OCI-LY3 (cell line): ENCODE measurements at regions not wholly inside any gene's neighbourhood (a gene's known extent, or its start where the extent isn't known, plus 50 kb on each side); places are given as distances from the start of the nearest gene placed in this dataset.

ENCODE experiments used
- H2AFZ ChIP-seq: fragments of 200-600, 300-600 bp; shearing (Covaris generic); 2 replicates; pipeline ENCODE4 v1.6.0; 2014; ENCODE audit warnings: antibody characterized with exemption, low read depth, low read length
- H3K27ac ChIP-seq: fragments of 200-600, 300-600 bp; sonication (generic); 2 replicates; pipeline ENCODE4 v1.5.1; 2014; ENCODE audit warnings: mild to moderate bottlenecking, low read length, moderate library complexity, mixed read lengths
- H3K27me3 ChIP-seq: fragments of 200-600, 300-600 bp; sonication (generic); 2 replicates; pipeline ENCODE4 v1.6.1; 2014; ENCODE audit warnings: low read depth, low read length, mixed read lengths
- H3K36me3 ChIP-seq: fragments of 200-600, 300-600 bp; sonication (generic); replicated peaks from 2 replicates; pipeline ENCODE3; 2014; ENCODE audit warnings: low read depth, low read length, mixed read lengths
- H3K4me1 ChIP-seq: fragments of 300-600, 200-600 bp; sonication (generic); 2 replicates; pipeline ENCODE4 v1.6.1; 2014; ENCODE audit warnings: low read length, mixed read lengths
- H3K4me2 ChIP-seq: fragments of 200-600, 300-600 bp; sonication (generic); 2 replicates; pipeline ENCODE4 v1.6.1; 2014; ENCODE audit warnings: low read length, mixed read lengths
- H3K4me3 ChIP-seq: fragments of 300-600, 200-600 bp; sonication (generic); 2 replicates; pipeline ENCODE4 v1.5.1; 2014; ENCODE audit warnings: antibody characterized with exemption, mild to moderate bottlenecking, low read length, moderate library complexity
- H3K79me2 ChIP-seq: fragments of 300-600, 200-600 bp; shearing (Covaris generic); 2 replicates; pipeline ENCODE4 v1.6.1; 2014; ENCODE audit warnings: mild to moderate bottlenecking, low read length, mixed read lengths
- H3K9ac ChIP-seq: fragments of 300-600, 200-600 bp; shearing (Covaris generic); 2 replicates; pipeline ENCODE4 v1.6.0; 2014; ENCODE audit warnings: mild to moderate bottlenecking, low read length, moderate library complexity
- H3K9me3 ChIP-seq: fragments of 200-600, 300-600 bp; shearing (Covaris generic); 2 replicates; pipeline ENCODE4 v1.6.1; 2014; ENCODE audit warnings: low read length, mixed read lengths; ENCODE audit not compliant: insufficient read depth
- H4K20me1 ChIP-seq: fragments of 200-600, 300-600 bp; sonication (generic); 2 replicates; pipeline ENCODE4 v1.6.1; 2016; ENCODE audit warnings: low read length, mixed read lengths; ENCODE audit not compliant: insufficient read depth
- CTCF ChIP-seq: fragments of 200-600, 300-600 bp; sonication (generic); IDR thresholded peaks from 2 replicates; pipeline ENCODE4 v1.5.1; 2014; ENCODE audit warnings: antibody characterized with exemption, low read length, low read depth
- EZH2phosphoT487 ChIP-seq: fragments of 200-600 bp; shearing (Covaris generic); IDR thresholded peaks from 2 replicates; pipeline ENCODE4 v1.6.1; 2018; ENCODE audit warnings: antibody characterized with exemption, mixed run types, low read depth

- Histone ChIP-seq H3K9ac (no peak overlapping the region), H4K20me1 (no peaks in the 10 kb centered on the region), H3K36me3 (no peaks in the 10 kb centered on the region), H3K79me2 (no peaks in the 10 kb centered on the region), H3K4me1 (peaks cover 6% of the 10 kb centered on the region; the same call in 1 of the 2 replicates), H2AFZ (no peak overlapping the region), H3K4me2 (no peak overlapping the region), H3K4me3 (no peak overlapping the region), H3K9me3 (no peaks in the 10 kb centered on the region), H3K27me3 (no peaks in the 10 kb centered on the region), H3K27ac (no peak overlapping the region)
- TF ChIP-seq CTCF (no peak), EZH2phosphoT487 (no peak)
Observed at GRCh38 chr1:87206044-87206831, 122.4 kb upstream of the LMO4 start.

GRCh38 chr1:87208080-87208479 lies 120.6 kb upstream of the LMO4 start:
- no peak overlapping the region for H3K9ac ChIP-seq
- H3K79me2 ChIP-seq = no peaks in the 10 kb centered on the region
- no peaks in the 10 kb centered on the region for H3K27me3 ChIP-seq
- H2AFZ ChIP-seq = no peak overlapping the region
- no peak overlapping the region for H3K27ac ChIP-seq
- no peaks in the 10 kb centered on the region for H3K9me3 ChIP-seq
- H4K20me1 ChIP-seq = no peaks in the 10 kb centered on the region
- no peaks in the 10 kb centered on the region for H3K36me3 ChIP-seq
- no peaks in the 10 kb centered on the region for H3K4me1 ChIP-seq
- H3K4me2 ChIP-seq = no peak overlapping the region
- no peak overlapping the region for H3K4me3 ChIP-seq
- TF ChIP-seq EZH2phosphoT487 = no peak
- TF ChIP-seq CTCF = no peak

GRCh38 chr1:87208931-87209330 lies 119.7 kb upstream of the LMO4 start:
- no peaks in the 10 kb centered on the region for H4K20me1 ChIP-seq
- H3K27ac ChIP-seq = no peak overlapping the region
- H3K79me2 ChIP-seq = no peaks in the 10 kb centered on the region
- no peak for TF ChIP-seq CTCF
- no peak for TF ChIP-seq EZH2phosphoT487
- H3K27me3 ChIP-seq = no peaks in the 10 kb centered on the region
- H3K9ac ChIP-seq = no peak overlapping the region
- no peaks in the 10 kb centered on the region for H3K9me3 ChIP-seq
- no peak overlapping the region for H3K4me3 ChIP-seq
- H3K4me2 ChIP-seq = no peak overlapping the region
- H3K4me1 ChIP-seq = no peaks in the 10 kb centered on the region
- H3K36me3 ChIP-seq = no peaks in the 10 kb centered on the region
- H2AFZ ChIP-seq = no peak overlapping the region

GRCh38 chr1:87210151-87210550 lies 118.5 kb upstream of the LMO4 start:
- no peaks in the 10 kb centered on the region for H3K79me2 ChIP-seq
- H3K27ac ChIP-seq = no peak overlapping the region
- no peak overlapping the region for H3K4me2 ChIP-seq
- H3K4me3 ChIP-seq = no peak overlapping the region
- H3K9ac ChIP-seq = no peak overlapping the region
- H4K20me1 ChIP-seq = no peaks in the 10 kb centered on the region
- no peak for TF ChIP-seq EZH2phosphoT487
- no peak for TF ChIP-seq CTCF
- no peaks in the 10 kb centered on the region for H3K36me3 ChIP-seq
- no peaks in the 10 kb centered on the region for H3K27me3 ChIP-seq
- H3K9me3 ChIP-seq = no peaks in the 10 kb centered on the region
- H2AFZ ChIP-seq = no peak overlapping the region
- no peaks in the 10 kb centered on the region for H3K4me1 ChIP-seq
